ENCODE measurements at regions not wholly inside any gene's neighbourhood (a gene's known extent, or its start where the extent isn't known, plus 50 kb on each side); places are given as distances from the start of the nearest gene placed in this dataset.

DNA sequence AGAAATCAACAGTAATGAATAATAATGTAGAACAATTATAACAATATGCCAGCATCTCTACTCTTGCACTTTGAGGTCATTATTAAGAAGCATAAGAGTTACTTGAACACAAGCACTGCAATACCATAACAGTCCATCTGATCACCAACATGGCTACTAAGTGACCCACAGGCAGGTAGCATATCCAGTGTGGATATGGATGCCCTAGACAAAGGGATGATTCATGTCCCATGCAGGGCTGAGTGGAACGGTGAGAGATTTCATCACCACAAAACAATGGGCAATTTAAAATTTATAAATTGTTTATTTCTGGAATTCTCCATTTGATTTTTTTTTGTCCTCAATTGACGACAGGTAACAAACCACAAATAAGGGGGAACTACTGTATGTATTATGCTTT lies 107.7 kb upstream of the TSC22D2 start:
- Mint-ChIP-seq H3K27me3 (peaks cover 9% of the 10 kb centered on the region), H3K36me3 (no peaks in the 10 kb centered on the region), H3K27ac (no peak overlapping the region)

DNA sequence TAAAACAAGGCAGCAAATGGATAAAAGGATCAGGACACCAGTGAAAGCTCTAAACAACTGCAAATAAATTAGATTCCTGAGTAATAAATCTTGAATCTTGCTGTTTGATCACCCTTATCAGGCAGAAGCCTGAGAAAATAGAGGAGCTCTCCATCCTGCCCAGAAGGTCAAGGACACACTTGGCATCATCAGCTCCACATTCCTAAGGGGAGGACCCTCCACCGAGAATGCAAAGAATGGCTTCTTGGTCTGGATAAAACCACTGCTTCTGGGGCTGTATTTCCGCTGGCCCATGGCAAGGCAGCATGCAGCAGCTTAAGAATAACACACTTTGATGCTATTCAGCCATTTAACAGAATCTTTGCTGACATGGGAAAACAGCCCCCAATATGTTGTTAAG lies 108.9 kb upstream of the TSC22D2 start:
- Mint-ChIP-seq H3K9me3 (no peaks in the 10 kb centered on the region), H3K27ac (no peak overlapping the region), H3K4me3 (no peak overlapping the region), H3K4me1 (peaks cover 0 to 4% (median 2%) of the 10 kb centered on the region in 3 donors), H3K27me3 (peaks cover 15% of the 10 kb centered on the region), H3K36me3 (no peaks in the 10 kb centered on the region)

More for the DNA sequence above, 107.7 kb upstream of the TSC22D2 start:
- H3K4me3 Mint-ChIP-seq = no peak overlapping the region
- no peaks in the 10 kb centered on the region for H3K9me3 Mint-ChIP-seq
- H3K4me1 Mint-ChIP-seq = peaks cover 0 to 4% (median 2%) of the 10 kb centered on the region in 3 donors

DNA sequence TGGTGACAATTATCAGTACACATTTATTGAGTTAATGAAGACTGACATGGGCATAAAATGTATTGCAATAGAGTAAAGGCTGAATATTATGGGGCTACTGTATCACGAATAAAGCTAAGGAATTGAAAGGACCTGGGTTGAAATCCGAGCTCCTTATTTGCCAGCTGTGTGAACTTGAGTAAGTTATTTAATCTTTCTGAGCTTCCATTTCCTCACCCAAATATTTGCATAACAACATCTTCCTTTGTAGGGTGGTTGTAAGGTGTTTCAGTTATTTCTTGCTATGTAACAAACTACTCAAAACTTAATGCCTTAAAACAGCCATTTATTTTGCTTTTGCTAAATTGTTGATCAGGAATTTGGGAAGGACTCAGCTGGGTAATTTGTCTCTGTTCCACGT lies 111.1 kb upstream of the TSC22D2 start:
- H3K27me3 Mint-ChIP-seq = peaks cover 14% of the 10 kb centered on the region
- H3K36me3 Mint-ChIP-seq = no peaks in the 10 kb centered on the region
- peaks cover 0 to 4% (median 2%) of the 10 kb centered on the region in 3 donors for H3K4me1 Mint-ChIP-seq
- no peak overlapping the region for H3K27ac Mint-ChIP-seq
- no peak overlapping the region for H3K4me3 Mint-ChIP-seq
- H3K9me3 Mint-ChIP-seq = no peaks in the 10 kb centered on the region

DNA sequence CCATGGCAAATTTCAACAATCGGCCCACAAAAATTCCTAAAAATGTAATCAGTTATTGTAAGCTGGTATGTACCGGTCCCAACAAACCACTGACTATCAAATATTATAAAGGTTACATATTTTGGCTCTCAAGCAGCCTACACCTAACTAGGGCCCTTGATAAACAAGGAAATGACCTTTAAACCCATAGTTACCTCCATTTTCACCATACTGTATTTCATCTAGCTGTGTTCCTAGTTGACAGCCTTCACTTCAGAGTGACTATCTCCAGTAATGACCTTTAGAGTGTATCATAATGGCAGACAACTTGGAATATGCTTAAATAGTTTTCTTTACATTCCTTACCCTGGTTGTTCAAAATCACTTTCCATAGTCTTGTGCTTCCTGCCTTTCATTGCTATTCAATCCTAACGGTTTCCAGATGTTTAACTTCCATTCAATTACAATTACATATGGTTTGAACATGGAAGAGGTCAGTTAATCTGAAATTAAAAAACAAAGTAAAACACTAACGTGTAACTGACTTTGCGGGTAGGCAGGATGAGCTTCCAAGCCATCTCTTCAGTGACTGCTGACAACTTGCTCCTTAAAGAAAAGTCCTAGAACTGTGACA lies 111.9 kb upstream of the TSC22D2 start:
- no peaks in the 10 kb centered on the region for H3K36me3 Mint-ChIP-seq
- no peak overlapping the region for H3K27ac Mint-ChIP-seq
- peaks cover 0 to 4% (median 2%) of the 10 kb centered on the region in 3 donors for H3K4me1 Mint-ChIP-seq
- no peak overlapping the region for H3K4me3 Mint-ChIP-seq
- peaks cover 15% of the 10 kb centered on the region for H3K27me3 Mint-ChIP-seq
- H3K9me3 Mint-ChIP-seq = no peaks in the 10 kb centered on the region

DNA sequence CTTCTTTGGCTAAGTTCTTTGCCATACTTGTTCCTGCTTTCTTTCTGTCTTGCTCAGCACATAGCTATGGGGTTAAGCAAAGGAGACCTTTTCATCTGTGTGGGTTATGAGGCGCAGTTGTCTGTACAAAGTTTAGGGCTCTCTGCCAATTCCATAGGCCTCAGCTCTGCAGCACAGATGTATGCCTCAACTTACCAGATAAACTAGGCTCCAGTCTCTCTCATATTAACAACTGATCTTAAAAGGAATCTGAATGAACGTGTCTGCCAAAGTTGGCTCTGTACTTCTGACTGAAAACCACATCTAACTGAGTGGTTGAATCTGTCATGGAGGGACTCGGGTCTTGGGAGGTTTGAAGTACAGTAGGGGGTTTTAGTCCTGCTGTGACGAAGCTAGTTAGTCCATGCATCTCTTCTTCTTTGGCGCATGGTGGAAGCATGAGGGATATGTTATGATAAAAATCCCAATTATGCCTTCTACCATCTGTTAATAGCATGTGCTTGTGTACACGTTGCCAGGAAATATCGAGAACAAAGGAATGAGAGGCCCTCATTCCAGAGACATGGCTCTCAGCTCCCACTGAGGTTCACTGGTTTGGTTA lies 114.6 kb upstream of the TSC22D2 start:
- no peak overlapping the region for H3K27ac Mint-ChIP-seq
- H3K9me3 Mint-ChIP-seq = no peaks in the 10 kb centered on the region
- H3K4me1 Mint-ChIP-seq = peaks cover 0 to 4% (median 2%) of the 10 kb centered on the region in 3 donors
- H3K36me3 Mint-ChIP-seq = no peaks in the 10 kb centered on the region
- H3K4me3 Mint-ChIP-seq = no peak overlapping the region
- H3K27me3 Mint-ChIP-seq = peaks cover 9% of the 10 kb centered on the region

DNA sequence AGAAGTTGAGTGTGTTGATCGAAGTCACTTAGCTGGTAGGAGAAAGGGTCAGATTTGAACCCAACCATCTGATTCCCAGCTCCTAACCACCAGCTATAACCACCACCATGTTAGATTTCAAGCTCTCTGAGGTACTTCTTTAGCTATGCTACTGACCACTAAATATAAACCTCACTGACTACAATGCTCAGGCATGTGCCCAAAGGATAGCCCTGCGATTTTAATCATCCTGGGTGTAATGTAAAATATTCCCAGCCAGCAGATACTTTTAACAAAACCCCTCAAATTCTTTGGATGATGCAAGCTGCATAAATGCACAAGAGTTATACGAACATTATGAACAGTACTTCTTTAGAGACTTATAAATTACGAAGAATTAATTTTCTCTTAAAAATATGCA lies 115.2 kb upstream of the TSC22D2 start:
- Mint-ChIP-seq H3K36me3 (no peaks in the 10 kb centered on the region), H3K27ac (no peak overlapping the region)

DNA sequence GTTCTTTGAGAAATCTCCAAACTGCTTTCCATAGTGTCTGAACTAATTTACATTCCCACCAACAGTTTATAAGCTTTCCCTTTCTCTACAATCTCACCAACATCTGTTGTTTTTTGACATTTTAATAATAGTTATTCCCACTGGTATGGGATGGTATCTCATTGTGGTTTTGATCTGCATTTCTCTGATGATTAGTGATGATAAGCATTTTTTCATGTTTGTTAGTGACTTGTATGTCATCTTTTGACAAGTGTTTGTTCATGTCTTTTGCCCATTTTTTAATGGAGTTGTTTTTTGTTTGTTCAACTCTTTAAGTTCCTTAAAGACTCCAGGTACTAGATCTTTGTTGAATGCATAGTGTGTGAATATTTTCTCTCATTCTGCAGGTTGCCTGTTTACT lies 116.6 kb upstream of the TSC22D2 start:
- Mint-ChIP-seq H3K27ac (no peak overlapping the region), H3K4me3 (no peak overlapping the region), H3K9me3 (no peaks in the 10 kb centered on the region), H3K4me1 (peaks cover 0 to 2% (median 0%) of the 10 kb centered on the region in 3 donors), H3K36me3 (no peaks in the 10 kb centered on the region), H3K27me3 (peaks cover 11% of the 10 kb centered on the region)

More for the DNA sequence above, 115.2 kb upstream of the TSC22D2 start:
- no peaks in the 10 kb centered on the region for H3K9me3 Mint-ChIP-seq
- peaks cover 11% of the 10 kb centered on the region for H3K27me3 Mint-ChIP-seq
- no peak overlapping the region for H3K4me3 Mint-ChIP-seq
- peaks cover 0 to 4% (median 2%) of the 10 kb centered on the region in 3 donors for H3K4me1 Mint-ChIP-seq

DNA sequence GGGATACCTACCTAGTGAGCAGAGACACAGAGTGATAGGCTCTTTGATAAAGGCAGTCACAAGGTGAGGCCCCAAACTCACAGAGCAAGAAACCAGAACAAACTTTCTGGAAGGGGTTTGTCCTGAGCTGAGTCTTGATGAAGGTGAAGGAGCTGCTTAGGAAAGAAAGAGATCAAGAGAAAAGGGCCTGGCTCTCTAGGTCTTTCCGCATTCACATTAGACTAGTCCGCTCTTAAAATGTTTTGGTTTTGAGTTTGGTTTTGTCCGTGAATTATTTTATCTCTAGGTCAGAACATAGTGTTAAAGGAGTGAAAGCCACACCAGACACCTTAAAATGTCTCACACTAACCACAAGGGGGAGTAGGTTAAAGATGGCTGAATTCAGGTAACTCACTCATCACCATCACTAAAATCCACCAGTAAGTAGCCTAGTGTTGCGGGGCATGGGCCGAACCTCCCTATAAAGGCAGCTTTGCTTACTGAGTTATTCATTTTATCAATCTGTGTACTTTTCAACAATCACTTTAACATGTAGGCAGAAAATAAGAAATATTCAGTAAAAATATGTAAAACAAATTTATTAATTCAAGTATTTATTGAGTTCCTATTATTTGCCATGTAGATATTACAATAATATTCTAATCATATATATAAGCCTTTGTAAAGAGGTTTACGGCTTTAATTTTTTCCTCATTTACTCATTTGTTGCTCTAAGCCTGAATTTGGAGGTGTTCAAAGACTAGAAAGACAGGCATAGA lies 121.5 kb upstream of the TSC22D2 start:
- H3K36me3 Mint-ChIP-seq = no peaks in the 10 kb centered on the region
- no peak overlapping the region for H3K27ac Mint-ChIP-seq
- H3K4me1 Mint-ChIP-seq = peaks cover 0 to 3% (median 0%) of the 10 kb centered on the region in 3 donors
- H3K4me3 Mint-ChIP-seq = no peak overlapping the region
- peaks cover 10% of the 10 kb centered on the region for H3K27me3 Mint-ChIP-seq
- H3K9me3 Mint-ChIP-seq = peaks cover 0 to under 1% (median 0%) of the 10 kb centered on the region in 3 donors

DNA sequence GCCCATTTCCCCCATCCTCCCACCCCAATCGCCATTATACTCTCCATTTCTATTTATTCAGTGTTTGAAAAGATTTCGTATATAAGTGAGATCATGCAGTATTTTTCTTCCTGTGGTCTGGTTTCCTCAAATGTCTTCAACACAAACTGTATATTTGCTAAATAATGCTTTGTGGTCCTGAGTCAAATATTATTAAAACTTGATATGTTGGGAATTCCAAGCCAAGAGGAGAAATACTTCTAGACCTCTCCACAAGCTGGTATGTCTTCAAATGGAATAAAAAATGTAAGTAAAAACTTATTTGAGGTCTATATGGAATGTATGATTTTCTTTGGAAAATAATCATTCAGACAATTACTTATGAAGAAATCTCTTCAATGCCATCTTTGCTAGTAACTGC lies 122.5 kb upstream of the TSC22D2 start:
- H3K4me1 Mint-ChIP-seq = peaks cover 0 to 3% (median 0%) of the 10 kb centered on the region in 3 donors

DNA sequence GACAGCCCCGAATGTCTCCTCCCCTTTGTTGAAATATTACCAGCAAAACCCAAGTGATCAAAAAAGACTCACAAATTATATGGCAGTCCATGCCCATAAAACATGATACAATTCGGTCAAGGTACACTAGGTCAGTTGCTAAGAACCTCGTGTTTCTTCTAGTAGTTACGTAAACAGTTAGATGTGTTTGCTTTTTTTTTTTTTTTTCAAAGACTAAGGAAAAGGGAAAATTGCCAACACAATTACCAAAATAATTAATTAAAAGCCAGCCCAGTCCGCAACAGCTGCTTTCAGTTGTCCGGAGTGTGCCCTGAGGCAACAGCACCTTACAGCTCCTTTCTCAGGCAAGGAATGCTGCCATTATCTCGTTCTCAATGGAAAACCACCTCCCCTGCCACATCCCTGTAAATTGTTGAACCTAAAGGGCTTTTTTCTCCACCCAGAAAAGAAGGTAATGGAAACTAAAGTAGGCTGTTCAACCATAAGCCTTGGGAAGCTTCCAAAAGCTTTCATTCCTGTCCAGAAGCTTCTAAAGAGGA lies 129.2 kb upstream of the TSC22D2 start:
- no peaks in the 10 kb centered on the region for H3K4me1 Mint-ChIP-seq

More for the DNA sequence above, 122.5 kb upstream of the TSC22D2 start:
- H3K27me3 Mint-ChIP-seq = peaks cover 10% of the 10 kb centered on the region
- H3K9me3 Mint-ChIP-seq = peaks cover 0 to 5% (median 0%) of the 10 kb centered on the region in 3 donors
- no peak overlapping the region for H3K4me3 Mint-ChIP-seq
- no peaks in the 10 kb centered on the region for H3K36me3 Mint-ChIP-seq
- H3K27ac Mint-ChIP-seq = no peak overlapping the region

DNA sequence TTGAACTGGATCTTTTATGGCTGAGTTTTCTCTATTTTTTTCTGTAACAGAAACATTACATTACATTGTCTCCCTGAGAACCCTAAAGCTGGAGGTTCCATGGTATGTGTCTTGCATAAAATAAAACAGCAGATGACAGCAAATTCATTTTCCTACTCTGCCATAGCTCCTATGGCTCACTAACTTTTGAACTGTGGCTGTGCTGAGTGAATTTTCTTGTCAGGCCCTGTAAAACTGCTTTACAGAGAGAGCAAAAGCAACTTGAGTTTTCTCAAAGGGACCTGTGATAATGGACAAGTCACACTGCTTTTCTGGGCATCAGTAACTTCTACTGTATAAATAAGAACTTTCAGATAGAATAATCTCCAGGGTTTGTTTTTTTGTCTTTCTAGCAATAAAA lies 129.9 kb upstream of the TSC22D2 start:
- no peak overlapping the region for H3K27ac Mint-ChIP-seq
- H3K9me3 Mint-ChIP-seq = peaks cover 0 to 5% (median 0%) of the 10 kb centered on the region in 3 donors
- H3K4me3 Mint-ChIP-seq = no peak overlapping the region
- H3K4me1 Mint-ChIP-seq = no peaks in the 10 kb centered on the region
- peaks cover 10% of the 10 kb centered on the region for H3K27me3 Mint-ChIP-seq
- H3K36me3 Mint-ChIP-seq = no peaks in the 10 kb centered on the region

More for the DNA sequence above, 129.2 kb upstream of the TSC22D2 start:
- Mint-ChIP-seq H3K27me3 (peaks cover 14% of the 10 kb centered on the region), H3K4me3 (no peak overlapping the region), H3K9me3 (peaks cover 0 to 5% (median 0%) of the 10 kb centered on the region in 3 donors), H3K36me3 (no peaks in the 10 kb centered on the region), H3K27ac (no peak overlapping the region)

DNA sequence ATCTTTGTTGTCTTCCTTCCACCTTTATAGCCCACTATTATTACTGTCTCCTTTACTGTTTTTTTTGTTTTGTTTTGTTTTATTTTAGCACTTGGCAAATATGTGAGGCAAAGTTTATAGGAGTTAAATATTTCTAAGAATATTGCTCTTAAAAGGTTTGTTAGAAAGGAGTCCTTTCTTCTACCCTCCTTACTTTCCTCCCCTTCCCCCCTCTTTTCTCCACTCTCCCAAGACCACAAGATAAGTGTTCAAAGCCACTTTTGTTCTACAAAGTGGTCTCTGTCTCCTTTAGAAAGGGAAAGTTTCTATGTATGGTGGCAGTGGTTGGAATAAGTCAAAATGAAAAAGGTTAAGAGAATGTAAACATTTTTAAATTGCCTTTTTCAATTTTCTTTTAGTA lies 130.7 kb upstream of the TSC22D2 start:
- Mint-ChIP-seq H3K4me3 (no peak overlapping the region), H3K4me1 (no peaks in the 10 kb centered on the region), H3K27me3 (peaks cover 9% of the 10 kb centered on the region), H3K36me3 (no peaks in the 10 kb centered on the region), H3K9me3 (peaks cover 0 to 5% (median 0%) of the 10 kb centered on the region in 3 donors), H3K27ac (no peak overlapping the region)

DNA sequence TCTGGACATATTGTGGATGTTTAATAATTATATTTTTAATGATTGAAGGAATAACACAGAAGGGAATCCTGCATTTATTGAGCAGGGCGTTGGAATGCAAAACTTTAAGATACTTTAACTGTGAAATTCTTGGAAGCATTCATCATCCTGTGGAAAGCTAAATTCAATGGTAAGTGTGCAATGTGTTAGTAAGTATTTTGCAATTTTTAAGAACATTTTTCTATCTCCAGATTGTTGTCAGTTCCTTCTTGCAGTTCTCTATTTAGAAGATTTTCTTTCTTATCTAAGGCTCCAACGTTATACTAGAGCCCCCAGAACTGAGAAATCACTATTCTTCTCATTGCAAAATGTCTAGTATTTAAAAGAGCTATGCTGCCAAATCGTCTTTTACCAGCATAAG lies 132.2 kb upstream of the TSC22D2 start:
- H3K4me3 Mint-ChIP-seq = no peak overlapping the region
- H3K36me3 Mint-ChIP-seq = no peaks in the 10 kb centered on the region
- H3K9me3 Mint-ChIP-seq = no peaks in the 10 kb centered on the region
- no peaks in the 10 kb centered on the region for H3K4me1 Mint-ChIP-seq
- peaks cover 9% of the 10 kb centered on the region for H3K27me3 Mint-ChIP-seq
- H3K27ac Mint-ChIP-seq = no peak overlapping the region

DNA sequence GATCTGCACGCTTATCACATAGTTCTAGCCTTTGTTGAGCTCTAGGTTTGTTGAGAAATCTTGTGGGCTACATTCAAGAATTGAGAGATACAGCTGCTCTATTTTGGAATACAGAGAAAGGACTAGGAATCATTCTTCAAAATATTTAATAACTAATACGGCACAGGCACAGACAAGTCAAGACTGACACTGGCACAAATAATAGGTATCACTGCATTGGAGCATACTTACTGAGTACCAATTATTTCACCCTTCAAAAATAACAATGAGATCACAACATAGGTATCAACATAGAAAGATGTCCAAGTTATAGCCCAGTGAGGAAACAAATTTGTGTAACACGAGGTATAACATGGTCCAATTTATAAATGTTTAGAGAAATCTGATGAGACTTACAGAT lies 133.7 kb upstream of the TSC22D2 start:
- Mint-ChIP-seq H3K9me3 (no peaks in the 10 kb centered on the region), H3K4me1 (no peaks in the 10 kb centered on the region), H3K36me3 (no peaks in the 10 kb centered on the region), H3K27me3 (peaks cover 4% of the 10 kb centered on the region), H3K4me3 (no peak overlapping the region), H3K27ac (no peak overlapping the region)

DNA sequence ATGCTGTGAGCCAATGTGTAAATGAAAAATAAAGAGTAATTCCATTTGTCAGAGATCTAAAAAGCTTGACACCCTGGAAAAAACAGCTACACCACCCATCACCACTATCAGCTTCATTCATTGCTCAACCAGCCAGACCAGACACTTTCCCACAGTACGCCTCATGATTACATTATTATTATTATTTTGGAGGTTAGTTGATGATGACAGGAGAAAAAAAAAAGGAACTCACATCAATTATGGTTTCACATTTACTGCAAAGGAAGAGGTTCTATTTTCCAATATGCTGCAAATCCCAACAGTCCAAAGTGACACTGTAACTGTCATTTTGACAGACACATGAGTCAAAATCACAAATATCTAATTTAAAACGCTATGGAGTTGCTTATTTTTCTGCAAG lies 134.7 kb upstream of the TSC22D2 start:
- H3K4me1 Mint-ChIP-seq = peaks cover 0 to 1% (median 0%) of the 10 kb centered on the region in 3 donors
- no peak overlapping the region for H3K4me3 Mint-ChIP-seq
- H3K9me3 Mint-ChIP-seq = no peaks in the 10 kb centered on the region
- H3K27me3 Mint-ChIP-seq = peaks cover 4% of the 10 kb centered on the region
- no peak overlapping the region for H3K27ac Mint-ChIP-seq
- H3K36me3 Mint-ChIP-seq = no peaks in the 10 kb centered on the region
